Neural progenitor cell (in vitro differentiated cells): ENCODE measurements at regions not wholly inside any gene's neighbourhood (a gene's known extent, or its start where the extent isn't known, plus 50 kb on each side); places are given as distances from the start of the nearest gene placed in this dataset.

Experiments used
- DNase-seq: peaks from one replicate; pipeline ENCODE4 v3.0.0-alpha.2; 2016; ENCODE audit warnings: low spot score
- H2AFZ ChIP-seq: fragments of 200-600 bp; sonication (generic); replicated peaks from 2 replicates; pipeline ENCODE4 v1.6.1; 2016; ENCODE audit warnings: antibody characterized with exemption
- H3F3A ChIP-seq: fragments of 200-600 bp; sonication (generic); 2 replicates; pipeline ENCODE4 v1.6.1; 2016; ENCODE audit warnings: antibody characterized with exemption, low read depth
- H3K27ac ChIP-seq: fragments of 200-600 bp; sonication (generic); 2 replicates; pipeline ENCODE4 v1.5.1; 2016; ENCODE audit warnings: mild to moderate bottlenecking
- H3K27me3 ChIP-seq: fragments of 200-600 bp; sonication (generic); 2 replicates; pipeline ENCODE4 v1.6.1; 2016; ENCODE audit warnings: mild to moderate bottlenecking, moderate library complexity
- H3K36me3 ChIP-seq: fragments of 200-600 bp; sonication (generic); 2 replicates; pipeline ENCODE4 v1.5.1; 2016
- H3K4me1 ChIP-seq: fragments of 200-600 bp; sonication (generic); 2 replicates; pipeline ENCODE4 v1.6.1; 2016; ENCODE audit warnings: mixed run types
- H3K4me2 ChIP-seq: fragments of 200-600 bp; sonication (generic); 2 replicates; pipeline ENCODE4 v1.6.1; 2016
- H3K4me3 ChIP-seq: fragments of 200-600 bp; sonication (generic); 2 replicates; pipeline ENCODE4 v1.5.1; 2016
- H3K79me2 ChIP-seq: fragments of 200-600 bp; sonication (generic); 2 replicates; pipeline ENCODE4 v1.6.1; 2016; ENCODE audit warnings: low read depth
- H3K9ac ChIP-seq: fragments of 200-600 bp; sonication (generic); 2 replicates; pipeline ENCODE4 v1.6.1; 2016
- H3K9me3 ChIP-seq: fragments of 200-600 bp; sonication (generic); 2 replicates; pipeline ENCODE4 v1.5.1; 2016; ENCODE audit warnings: low read depth
- H4K20me1 ChIP-seq: fragments of 200-600 bp; sonication (generic); 2 replicates; pipeline ENCODE4 v1.6.1; 2016; ENCODE audit warnings: low read depth
- H3K27ac Mint-ChIP-seq: 3 replicates; pipeline ENCODE4 v1.8.0; 2021; ENCODE audit warnings: mixed read lengths
- H3K27me3 Mint-ChIP-seq: 2 replicates; pipeline ENCODE4 v1.8.0; 2022; ENCODE audit warnings: low read depth, mild to moderate bottlenecking, inconsistent platforms, moderate library complexity, mixed read lengths; ENCODE audit not compliant: insufficient read depth
- H3K36me3 Mint-ChIP-seq: 3 replicates; pipeline ENCODE4 v1.8.0; 2021; ENCODE audit warnings: mixed read lengths
- H3K4me1 Mint-ChIP-seq: 3 replicates; pipeline ENCODE4 v1.8.0; 2021; ENCODE audit warnings: mixed read lengths
- H3K4me3 Mint-ChIP-seq: 3 replicates; pipeline ENCODE4 v1.8.0; 2021; ENCODE audit warnings: mild to moderate bottlenecking, moderate library complexity, mixed read lengths
- H3K9me3 Mint-ChIP-seq: 3 replicates; pipeline ENCODE4 v1.8.0; 2020; ENCODE audit warnings: mixed read lengths
- EZH2 ChIP-seq: fragments of 200-600 bp; sonication (generic); IDR thresholded peaks from 2 replicates; pipeline ENCODE4 v1.6.1; 2017; ENCODE audit warnings: antibody characterized with exemption, mild to moderate bottlenecking, moderate library complexity
- EZH2phosphoT487 ChIP-seq: fragments of 200-600 bp; sonication (generic); IDR thresholded peaks from 2 replicates; pipeline ENCODE4 v1.6.1; 2017; ENCODE audit warnings: antibody characterized with exemption
- TF ChIP-seq, protein P1 (sequence below): fragments of 200-600 bp; sonication (generic); IDR thresholded peaks from 2 replicates; pipeline ENCODE4 v1.5.1; 2017; ENCODE audit warnings: antibody characterized with exemption, mild to moderate bottlenecking

DNA sequence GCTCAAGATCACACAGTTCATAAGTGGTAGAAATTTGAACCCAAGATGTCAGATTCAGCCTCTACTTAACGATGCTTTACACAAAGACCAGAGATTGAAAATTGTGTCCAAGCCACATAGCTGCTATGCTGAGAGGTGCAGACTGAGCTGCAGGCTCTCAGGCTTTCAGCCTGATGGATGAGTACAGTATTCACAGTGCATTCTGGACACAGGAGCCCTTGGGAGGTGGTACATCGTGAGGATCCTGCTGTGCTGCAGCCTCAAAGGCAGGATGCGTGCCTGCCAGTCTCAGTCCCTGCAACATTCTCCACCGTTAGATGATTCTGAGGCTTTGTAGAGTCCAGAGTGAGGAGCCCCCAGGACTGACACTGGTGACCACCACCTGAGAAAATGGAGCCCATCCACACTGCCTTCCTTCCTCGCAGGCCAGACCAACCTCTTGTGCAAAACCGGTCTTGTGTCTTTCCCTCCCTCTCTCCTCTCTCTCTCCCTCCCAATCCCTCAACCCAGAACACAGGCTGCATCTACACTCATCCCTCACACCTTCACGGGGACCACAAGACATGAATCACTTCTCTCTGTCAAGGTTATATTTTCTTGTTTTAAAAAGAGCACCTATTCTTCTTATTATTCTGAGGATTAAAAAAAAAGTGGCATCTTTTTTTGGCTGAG lies 203.4 kb upstream of the ZNF507 start:
- Histone ChIP-seq H4K20me1 (no peaks in the 10 kb centered on the region), H3K9ac (no peak overlapping the region), H2AFZ (no peak overlapping the region), H3K4me1 (no peaks in the 10 kb centered on the region), H3F3A (no peaks in the 10 kb centered on the region), H3K27me3 (no peaks in the 10 kb centered on the region), H3K79me2 (no peaks in the 10 kb centered on the region), H3K36me3 (no peaks in the 10 kb centered on the region), H3K27ac (no peak overlapping the region), H3K4me3 (no peak overlapping the region), H3K4me2 (no peak overlapping the region), H3K9me3 (peaks cover 5% of the 10 kb centered on the region)
- H3K4me1 Mint-ChIP-seq, result no peaks in the 10 kb centered on the region
- no peak overlapping the region for H3K4me3 Mint-ChIP-seq
- peaks cover 8% of the 10 kb centered on the region for H3K9me3 Mint-ChIP-seq
- H3K27ac Mint-ChIP-seq, result no peak overlapping the region
- no peaks in the 10 kb centered on the region for H3K36me3 Mint-ChIP-seq
- H3K27me3 Mint-ChIP-seq, result peaks cover 3% of the 10 kb centered on the region
- DNase-seq, result no peak
- TF ChIP-seq EZH2 (no peak), EZH2phosphoT487 (no peak)
- TF ChIP-seq, protein P1, sequence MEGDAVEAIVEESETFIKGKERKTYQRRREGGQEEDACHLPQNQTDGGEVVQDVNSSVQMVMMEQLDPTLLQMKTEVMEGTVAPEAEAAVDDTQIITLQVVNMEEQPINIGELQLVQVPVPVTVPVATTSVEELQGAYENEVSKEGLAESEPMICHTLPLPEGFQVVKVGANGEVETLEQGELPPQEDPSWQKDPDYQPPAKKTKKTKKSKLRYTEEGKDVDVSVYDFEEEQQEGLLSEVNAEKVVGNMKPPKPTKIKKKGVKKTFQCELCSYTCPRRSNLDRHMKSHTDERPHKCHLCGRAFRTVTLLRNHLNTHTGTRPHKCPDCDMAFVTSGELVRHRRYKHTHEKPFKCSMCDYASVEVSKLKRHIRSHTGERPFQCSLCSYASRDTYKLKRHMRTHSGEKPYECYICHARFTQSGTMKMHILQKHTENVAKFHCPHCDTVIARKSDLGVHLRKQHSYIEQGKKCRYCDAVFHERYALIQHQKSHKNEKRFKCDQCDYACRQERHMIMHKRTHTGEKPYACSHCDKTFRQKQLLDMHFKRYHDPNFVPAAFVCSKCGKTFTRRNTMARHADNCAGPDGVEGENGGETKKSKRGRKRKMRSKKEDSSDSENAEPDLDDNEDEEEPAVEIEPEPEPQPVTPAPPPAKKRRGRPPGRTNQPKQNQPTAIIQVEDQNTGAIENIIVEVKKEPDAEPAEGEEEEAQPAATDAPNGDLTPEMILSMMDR, result no peak

DNA sequence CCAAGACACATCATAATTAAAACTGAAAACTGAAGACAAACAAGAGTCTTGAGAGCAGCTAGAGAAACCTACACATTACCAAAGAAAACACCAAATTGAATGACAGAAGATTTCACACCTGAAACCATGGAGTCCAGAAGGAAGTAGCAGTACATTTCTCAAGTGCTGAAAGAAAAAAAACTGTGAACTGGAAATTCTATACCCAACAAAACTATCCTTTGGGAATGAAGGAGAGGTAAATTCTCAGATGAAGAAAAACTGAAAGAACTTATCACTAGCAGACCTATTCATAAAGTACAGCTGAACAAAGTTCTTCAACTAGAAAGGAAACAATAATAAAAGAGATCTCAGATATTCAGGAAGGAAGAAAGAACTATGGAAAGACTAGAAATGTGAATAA lies 198.7 kb upstream of the ZNF507 start:
- no peak overlapping the region for H3K4me2 ChIP-seq
- H3F3A ChIP-seq, result no peaks in the 10 kb centered on the region
- no peak overlapping the region for H3K4me3 ChIP-seq
- H2AFZ ChIP-seq, result no peak overlapping the region
- Mint-ChIP-seq H3K4me3 (no peak overlapping the region), H3K9me3 (peaks cover 16% of the 10 kb centered on the region), H3K4me1 (no peaks in the 10 kb centered on the region), H3K27ac (no peak overlapping the region), H3K27me3 (no peaks in the 10 kb centered on the region), H3K36me3 (no peaks in the 10 kb centered on the region)
- H3K27me3 ChIP-seq, result no peaks in the 10 kb centered on the region
- H3K9ac ChIP-seq, result no peak overlapping the region
- DNase-seq, result no peak
- no peaks in the 10 kb centered on the region for H3K79me2 ChIP-seq
- peaks cover 11% of the 10 kb centered on the region for H3K9me3 ChIP-seq
- H4K20me1 ChIP-seq, result no peaks in the 10 kb centered on the region
- no peak overlapping the region for H3K27ac ChIP-seq
- TF ChIP-seq, protein P1, result no peak
- no peak for TF ChIP-seq EZH2phosphoT487
- TF ChIP-seq EZH2, result no peak
- H3K36me3 ChIP-seq, result no peaks in the 10 kb centered on the region
- H3K4me1 ChIP-seq, result no peaks in the 10 kb centered on the region

DNA sequence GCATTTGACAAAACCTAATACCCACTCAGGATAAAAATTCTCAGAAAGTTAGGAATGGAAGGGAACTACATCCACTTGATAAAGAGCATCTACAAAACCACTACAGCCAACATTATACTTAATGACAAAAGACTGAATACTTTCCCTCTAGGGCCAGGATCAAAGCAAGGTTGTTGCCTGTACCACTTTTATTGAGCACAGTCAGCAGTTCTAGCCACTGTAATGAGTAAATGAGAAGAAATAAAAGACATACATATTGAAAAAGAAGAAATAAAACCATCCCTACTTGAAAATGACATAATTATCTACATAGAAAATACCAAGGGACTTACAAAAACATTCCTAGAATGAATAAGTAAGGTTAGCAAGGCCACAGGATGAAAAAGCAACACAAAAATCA lies 194.8 kb upstream of the ZNF507 start:
- H2AFZ ChIP-seq, result no peak overlapping the region
- no peaks in the 10 kb centered on the region for H3F3A ChIP-seq
- no peak overlapping the region for H3K4me2 ChIP-seq
- H3K4me1 Mint-ChIP-seq, result no peaks in the 10 kb centered on the region
- no peak for TF ChIP-seq EZH2phosphoT487
- TF ChIP-seq EZH2, result no peak
- TF ChIP-seq, protein P1, result no peak
- no peak overlapping the region for H3K4me3 ChIP-seq
- H3K9me3 ChIP-seq, result peaks cover 11% of the 10 kb centered on the region
- no peak overlapping the region for H3K27ac ChIP-seq
- no peaks in the 10 kb centered on the region for H4K20me1 ChIP-seq
- no peaks in the 10 kb centered on the region for H3K36me3 Mint-ChIP-seq
- H3K4me1 ChIP-seq, result no peaks in the 10 kb centered on the region
- no peaks in the 10 kb centered on the region for H3K27me3 ChIP-seq
- no peak overlapping the region for H3K4me3 Mint-ChIP-seq
- H3K27ac Mint-ChIP-seq, result no peak overlapping the region
- DNase-seq, result no peak
- H3K9me3 Mint-ChIP-seq, result peaks cover 13% of the 10 kb centered on the region
- H3K36me3 ChIP-seq, result no peaks in the 10 kb centered on the region
- peaks cover 3% of the 10 kb centered on the region for H3K27me3 Mint-ChIP-seq
- H3K79me2 ChIP-seq, result no peaks in the 10 kb centered on the region
- H3K9ac ChIP-seq, result no peak overlapping the region
